ENCODE measurements at regions not wholly inside any gene's neighbourhood (a gene's known extent, or its start where the extent isn't known, plus 50 kb on each side); places are given as distances from the start of the nearest gene placed in this dataset.

DNA sequence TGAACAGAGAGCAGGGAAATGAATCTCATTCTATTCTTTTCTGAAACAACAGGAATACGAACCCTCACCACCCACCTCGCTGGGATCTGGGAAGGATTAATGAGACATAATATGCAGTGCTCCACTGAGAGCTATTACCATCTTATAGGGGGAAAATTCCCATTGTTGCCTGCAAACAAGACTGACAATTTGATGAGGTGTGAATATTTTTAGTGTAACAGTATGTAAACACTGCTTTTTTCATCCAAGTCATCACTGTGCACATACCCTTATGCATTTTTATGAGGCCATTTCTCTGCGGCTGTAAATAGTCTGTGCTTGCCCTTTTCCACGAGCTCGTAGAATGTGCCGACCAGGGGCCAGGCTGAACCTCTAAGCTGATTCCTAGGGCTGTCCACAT is 285.6 kb upstream of the CPEB2 start:
- TF ChIP-seq CTCF (IDR thresholded peaks at IDR 0.05) (no peak), POLR2A (IDR thresholded peaks at IDR 0.05) (no peak)
